ENCODE measurements at regions not wholly inside any gene's neighbourhood (a gene's known extent, or its start where the extent isn't known, plus 50 kb on each side); places are given as distances from the start of the nearest gene placed in this dataset.

- Histone ChIP-seq H3K4me3 (ENCODE audit: control extremely low read depth in 1 of 5, extremely low read depth in 1 of 5, insufficient read depth in 1 of 5, low read depth in 2 of 5, low read length in 4 of 5) (no peak overlapping the region), H3K9ac (ENCODE audit: low read length) (no peak overlapping the region), H3K27me3 (replicated peaks in 1 of 4; ENCODE audit: control extremely low read depth in 1 of 4, control insufficient read depth in 3 of 4, insufficient read depth in 4 of 4, low read length in 3 of 4) (no peaks in the 10 kb centered on the region), H3K4me1 (ENCODE audit: control insufficient read depth in 2 of 2, insufficient read depth in 2 of 2, low read length in 2 of 2) (no peaks in the 10 kb centered on the region), H3K27ac (ENCODE audit: low read length in 2 of 2) (no peak overlapping the region), H3K36me3 (replicated peaks in 1 of 2; ENCODE audit: control extremely low read depth in 1 of 2, control insufficient read depth in 1 of 2, extremely low read depth in 1 of 2, insufficient read depth in 2 of 2, low read length in 1 of 2) (no peaks in the 10 kb centered on the region), H3K79me2 (ENCODE audit: control insufficient read depth, insufficient read depth, low read length) (no peaks in the 10 kb centered on the region), H3K4me2 (replicated peaks; ENCODE audit: low read depth, low read length, poor library complexity, severe bottlenecking) (no peak overlapping the region), H4K20me1 (ENCODE audit: control insufficient read depth, insufficient read depth, low read length, poor library complexity, severe bottlenecking) (no peaks in the 10 kb centered on the region), H2AFZ (ENCODE audit: insufficient read depth, low read depth, low read length, poor library complexity, severe bottlenecking) (no peak overlapping the region), H3K9me3 (ENCODE audit: control extremely low read depth in 1 of 3, control insufficient read depth in 2 of 3, insufficient read depth in 1 of 3, low read length in 2 of 3) (no peaks in the 10 kb centered on the region)
- DNase-seq (no peak), ATAC-seq (ENCODE audit: low read depth) (no peak)
- no peaks in the 10 kb centered on the region for H3K27me3 Mint-ChIP-seq
- H3K4me1 Mint-ChIP-seq: no peaks in the 10 kb centered on the region
- no peak for TF ChIP-seq EZH2 (IDR thresholded peaks at IDR 0.05; ENCODE audit: borderline replicate concordance, insufficient read depth, low read depth, low read length, poor library complexity, severe bottlenecking)
- TF ChIP-seq, protein P1, sequence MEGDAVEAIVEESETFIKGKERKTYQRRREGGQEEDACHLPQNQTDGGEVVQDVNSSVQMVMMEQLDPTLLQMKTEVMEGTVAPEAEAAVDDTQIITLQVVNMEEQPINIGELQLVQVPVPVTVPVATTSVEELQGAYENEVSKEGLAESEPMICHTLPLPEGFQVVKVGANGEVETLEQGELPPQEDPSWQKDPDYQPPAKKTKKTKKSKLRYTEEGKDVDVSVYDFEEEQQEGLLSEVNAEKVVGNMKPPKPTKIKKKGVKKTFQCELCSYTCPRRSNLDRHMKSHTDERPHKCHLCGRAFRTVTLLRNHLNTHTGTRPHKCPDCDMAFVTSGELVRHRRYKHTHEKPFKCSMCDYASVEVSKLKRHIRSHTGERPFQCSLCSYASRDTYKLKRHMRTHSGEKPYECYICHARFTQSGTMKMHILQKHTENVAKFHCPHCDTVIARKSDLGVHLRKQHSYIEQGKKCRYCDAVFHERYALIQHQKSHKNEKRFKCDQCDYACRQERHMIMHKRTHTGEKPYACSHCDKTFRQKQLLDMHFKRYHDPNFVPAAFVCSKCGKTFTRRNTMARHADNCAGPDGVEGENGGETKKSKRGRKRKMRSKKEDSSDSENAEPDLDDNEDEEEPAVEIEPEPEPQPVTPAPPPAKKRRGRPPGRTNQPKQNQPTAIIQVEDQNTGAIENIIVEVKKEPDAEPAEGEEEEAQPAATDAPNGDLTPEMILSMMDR (IDR thresholded peaks at IDR 0.05): no peak
- H3K9me3 Mint-ChIP-seq (ENCODE audit: insufficient read depth): no peaks in the 10 kb centered on the region
- intact Hi-C loops (cut with micrococcal nuclease): no loop called here
- ChIA-PET POLR2A (no interaction called here), CTCF (no interaction called here)
- H3K4me3 Mint-ChIP-seq: no peak overlapping the region
- WGBS (ENCODE audit: insufficient coverage): no CpG with 5 or more reads among the region's 4 CpGs
- no peak overlapping the region for H3K27ac Mint-ChIP-seq
Measured at GRCh38 chr9:86521322-86521721, 167.1 kb upstream of the TUT7 start.

- Histone ChIP-seq H3K27ac (ENCODE audit: low read length in 2 of 2) (no peak overlapping the region), H3K27me3 (replicated peaks in 1 of 4; ENCODE audit: control extremely low read depth in 1 of 4, control insufficient read depth in 3 of 4, insufficient read depth in 4 of 4, low read length in 3 of 4) (no peaks in the 10 kb centered on the region), H3K4me1 (ENCODE audit: control insufficient read depth in 2 of 2, insufficient read depth in 2 of 2, low read length in 2 of 2) (no peaks in the 10 kb centered on the region), H3K4me3 (ENCODE audit: control extremely low read depth in 1 of 5, extremely low read depth in 1 of 5, insufficient read depth in 1 of 5, low read depth in 2 of 5, low read length in 4 of 5) (no peak overlapping the region), H3K4me2 (replicated peaks; ENCODE audit: low read depth, low read length, poor library complexity, severe bottlenecking) (no peak overlapping the region), H3K79me2 (ENCODE audit: control insufficient read depth, insufficient read depth, low read length) (no peaks in the 10 kb centered on the region), H3K36me3 (replicated peaks in 1 of 2; ENCODE audit: control extremely low read depth in 1 of 2, control insufficient read depth in 1 of 2, extremely low read depth in 1 of 2, insufficient read depth in 2 of 2, low read length in 1 of 2) (no peaks in the 10 kb centered on the region), H2AFZ (ENCODE audit: insufficient read depth, low read depth, low read length, poor library complexity, severe bottlenecking) (no peak overlapping the region), H4K20me1 (ENCODE audit: control insufficient read depth, insufficient read depth, low read length, poor library complexity, severe bottlenecking) (no peaks in the 10 kb centered on the region), H3K9ac (ENCODE audit: low read length) (no peak overlapping the region), H3K9me3 (ENCODE audit: control extremely low read depth in 1 of 3, control insufficient read depth in 2 of 3, insufficient read depth in 1 of 3, low read length in 2 of 3) (no peaks in the 10 kb centered on the region)
- POLR2A ChIA-PET: no interaction called here
- Mint-ChIP-seq H3K9me3 (ENCODE audit: insufficient read depth) (no peaks in the 10 kb centered on the region), H3K4me1 (no peaks in the 10 kb centered on the region), H3K27me3 (peaks cover 3% of the 10 kb centered on the region), H3K27ac (no peak overlapping the region), H3K4me3 (no peak overlapping the region)
- TF ChIP-seq EZH2 (IDR thresholded peaks at IDR 0.05; ENCODE audit: borderline replicate concordance, insufficient read depth, low read depth, low read length, poor library complexity, severe bottlenecking): no peak
- TF ChIP-seq, protein P1 (IDR thresholded peaks at IDR 0.05): no peak
- intact Hi-C loops (cut with micrococcal nuclease): no loop called here
- CTCF ChIA-PET: no interaction called here
- DNase-seq (no peak), ATAC-seq (ENCODE audit: low read depth) (no peak)
Measured at GRCh38 chr9:86519066-86519615, 164.9 kb upstream of the TUT7 start.
